Stimulated activated CD4-positive, alpha-beta T cell treated with anti-CD3 and anti-CD28 coated beads, TNF-alpha, amount 100 ng/mL, for 4 hours (primary cell): ENCODE measurements at regions not wholly inside any gene's neighbourhood (a gene's known extent, or its start where the extent isn't known, plus 50 kb on each side); places are given as distances from the start of the nearest gene placed in this dataset.
"Not testable (repeated sequence)": the region's sequence is repeated elsewhere in the genome, so short reads cannot be mapped to it uniquely, and the experiment has no call there.

ENCODE experiments used
- DNase-seq, 3 experiments: peaks; one replicate each; pipeline ENCODE4 v3.0.0-alpha.2; 2020; ENCODE audit warnings: low read depth in 3 of 3

GRCh38 chr2:13858626-13859025 is 773.9 kb upstream of the LRATD1 start:
- no peak for DNase-seq

- DNase-seq, result not testable (repeated sequence)
Measured at GRCh38 chr2:13868275-13868674, 764.2 kb upstream of the LRATD1 start.

DNA sequence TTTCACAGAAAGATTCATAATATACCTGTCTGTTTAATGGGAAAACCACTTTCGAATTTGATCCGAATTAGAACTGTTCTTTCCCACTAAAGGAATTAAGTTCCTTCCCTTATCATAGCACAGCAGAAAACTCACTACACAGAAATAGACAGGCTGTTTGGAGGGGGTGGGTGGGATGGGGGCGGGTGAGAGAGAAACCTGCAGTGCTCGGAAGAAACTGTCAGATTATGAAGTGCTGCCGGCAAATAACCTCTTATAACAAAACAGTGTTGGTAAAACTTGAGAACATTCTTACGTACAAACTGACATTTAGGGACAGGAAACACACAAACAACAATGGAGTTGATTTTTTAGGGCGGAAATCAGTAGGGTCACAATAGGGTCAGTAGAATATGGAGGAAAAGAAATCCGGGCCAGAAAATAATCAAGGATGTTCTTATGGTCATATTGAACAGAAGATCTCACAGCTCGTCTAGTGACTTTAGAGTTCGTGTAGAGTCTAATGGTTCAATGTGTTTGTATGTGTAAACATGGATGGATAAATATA is 756.0 kb upstream of the LRATD1 start:
- DNase-seq, result no peak

DNA sequence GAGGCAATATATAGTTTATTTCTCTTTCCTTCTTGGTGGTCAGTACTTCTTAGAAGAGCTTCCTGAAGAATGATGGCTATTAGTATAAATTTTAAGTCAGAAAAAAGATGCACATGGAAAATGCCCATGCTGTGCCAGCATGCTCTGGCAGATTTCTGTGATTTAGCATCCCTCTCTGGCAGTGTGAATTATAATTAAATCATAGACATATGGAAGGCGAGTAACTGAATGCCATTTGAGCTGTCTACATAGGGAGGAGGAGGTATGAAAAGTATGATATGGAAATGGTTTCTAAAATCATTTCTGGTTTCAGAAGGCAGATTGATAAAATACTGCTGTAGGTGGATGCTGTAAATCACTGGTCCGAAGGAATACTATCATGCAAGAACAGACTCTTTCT is 754.9 kb upstream of the LRATD1 start:
- DNase-seq, result no peak

- DNase-seq, result no peak
Measured at GRCh38 chr2:13884291-13884976, 748.1 kb upstream of the LRATD1 start.

DNA sequence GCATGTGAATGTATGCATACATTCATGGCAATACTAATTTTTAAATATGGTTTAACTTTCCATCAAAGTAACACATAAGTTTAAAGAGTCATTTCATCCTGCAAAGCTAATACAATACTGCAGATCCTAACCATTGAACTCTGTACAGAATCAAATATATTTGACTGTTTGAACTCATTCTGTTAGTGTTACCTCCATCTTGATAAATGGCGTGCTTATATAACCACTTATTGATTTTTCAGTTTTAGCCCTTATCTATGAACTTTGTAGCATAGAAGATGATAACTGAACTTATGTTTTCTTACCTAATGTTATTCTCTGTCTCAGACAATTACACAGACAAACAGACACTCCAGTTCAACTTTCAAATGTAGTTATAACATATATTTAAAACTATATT is 731.0 kb upstream of the LRATD1 start:
- no peak for DNase-seq

- DNase-seq, result no peak
Measured at GRCh38 chr2:13905831-13906230, 726.7 kb upstream of the LRATD1 start.

GRCh38 chr2:13916066-13916465 is 716.5 kb upstream of the LRATD1 start:
- no peak for DNase-seq

GRCh38 chr2:13917958-13918357 is 714.6 kb upstream of the LRATD1 start:
- DNase-seq, result no peak

DNA sequence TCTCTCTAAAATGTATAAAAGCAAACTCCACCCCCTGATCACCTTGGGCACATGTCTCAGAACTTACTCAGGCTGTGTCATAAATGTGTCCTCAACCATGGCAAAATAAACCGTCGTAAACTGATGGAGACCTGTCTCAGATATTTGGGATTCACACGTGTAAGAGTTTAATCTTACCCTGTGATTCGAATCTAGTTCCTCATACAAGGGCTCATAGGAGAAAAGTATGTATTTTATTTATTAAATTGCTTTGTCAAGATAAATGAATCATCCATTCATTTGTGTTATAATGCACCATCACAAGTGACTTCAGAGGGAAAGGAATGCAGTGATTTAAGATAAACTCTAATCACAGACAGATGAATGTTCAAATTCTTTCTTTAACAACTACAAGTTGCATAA is 712.5 kb upstream of the LRATD1 start:
- DNase-seq, result no peak

DNA sequence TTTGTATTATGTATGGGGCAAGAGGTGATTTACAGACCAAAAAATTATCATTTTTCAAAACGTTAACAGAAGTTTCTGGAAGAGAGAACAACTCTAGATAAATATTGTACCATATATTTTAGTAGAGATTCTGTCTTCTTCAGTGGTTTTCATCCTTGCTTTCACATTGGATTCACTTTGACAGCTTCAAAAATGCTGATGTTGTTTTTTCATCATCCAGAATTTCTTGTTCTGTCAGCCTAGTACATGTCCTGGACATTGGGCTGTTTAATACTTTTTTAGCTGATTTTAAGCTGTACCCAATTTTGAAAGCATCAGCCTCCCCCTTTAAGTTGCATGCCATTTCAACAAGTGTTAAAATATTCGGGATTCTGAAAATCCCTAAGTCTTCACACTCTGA is 711.3 kb upstream of the LRATD1 start:
- DNase-seq, result no peak

DNA sequence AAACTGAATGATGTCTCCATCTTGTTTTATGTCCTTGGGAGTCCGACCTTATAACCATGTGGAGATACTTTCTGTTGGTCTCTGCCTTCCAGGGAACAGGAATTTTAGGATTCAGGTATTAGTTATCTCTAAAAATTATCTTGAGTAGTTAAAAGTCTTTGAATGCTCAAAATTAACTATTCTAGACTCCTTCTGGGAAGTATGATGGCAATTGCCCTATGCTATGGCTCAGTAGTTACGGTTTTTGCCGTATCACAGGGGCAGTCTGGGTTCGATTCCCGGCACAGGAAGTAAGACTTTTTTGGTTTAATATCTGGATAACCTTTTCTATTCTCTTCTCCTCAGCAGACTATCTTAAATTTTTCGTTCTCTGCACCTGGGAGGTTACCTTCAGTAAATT is 708.7 kb upstream of the LRATD1 start:
- no peak for DNase-seq

GRCh38 chr2:13942111-13942510 is 690.4 kb upstream of the LRATD1 start:
- no peak for DNase-seq

DNA sequence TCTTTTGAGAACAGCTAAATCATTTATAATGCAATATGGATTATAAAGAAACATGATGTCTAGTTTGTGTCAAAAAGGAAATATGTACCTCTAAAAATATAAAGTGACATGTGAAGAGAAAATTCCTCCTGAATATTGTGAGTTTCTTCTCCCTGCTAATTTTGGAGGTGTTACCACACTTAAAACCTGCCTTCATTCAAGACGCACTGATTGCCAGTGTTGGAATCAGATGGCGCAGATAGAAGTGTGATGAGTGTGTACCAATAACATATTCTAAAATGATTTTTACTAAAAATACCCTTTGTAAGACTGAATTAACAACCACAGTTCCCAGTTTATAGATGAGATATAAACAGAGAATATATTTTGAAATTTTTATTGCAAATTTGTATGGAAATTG is 681.8 kb upstream of the LRATD1 start:
- no peak for DNase-seq

DNA sequence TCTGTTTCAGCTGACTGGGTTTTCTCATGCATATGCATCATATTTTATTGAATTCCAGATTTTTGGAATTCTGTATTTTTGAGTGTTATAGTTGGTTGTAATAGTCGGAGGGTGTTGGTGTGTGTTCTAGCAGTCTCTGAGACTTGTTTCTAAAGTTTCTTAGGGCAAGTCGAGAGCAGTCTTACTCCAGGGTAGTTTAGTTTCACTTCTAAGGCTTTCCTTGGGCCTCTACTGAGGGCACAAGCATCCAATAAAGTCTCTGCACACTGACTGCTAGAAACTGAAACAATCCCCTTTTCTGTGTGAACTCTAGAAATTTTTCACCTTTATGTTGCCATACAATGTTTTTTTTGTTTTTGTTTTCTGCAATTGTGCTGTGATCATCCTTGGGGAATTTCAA is 663.7 kb upstream of the LRATD1 start:
- DNase-seq, result no peak

DNA sequence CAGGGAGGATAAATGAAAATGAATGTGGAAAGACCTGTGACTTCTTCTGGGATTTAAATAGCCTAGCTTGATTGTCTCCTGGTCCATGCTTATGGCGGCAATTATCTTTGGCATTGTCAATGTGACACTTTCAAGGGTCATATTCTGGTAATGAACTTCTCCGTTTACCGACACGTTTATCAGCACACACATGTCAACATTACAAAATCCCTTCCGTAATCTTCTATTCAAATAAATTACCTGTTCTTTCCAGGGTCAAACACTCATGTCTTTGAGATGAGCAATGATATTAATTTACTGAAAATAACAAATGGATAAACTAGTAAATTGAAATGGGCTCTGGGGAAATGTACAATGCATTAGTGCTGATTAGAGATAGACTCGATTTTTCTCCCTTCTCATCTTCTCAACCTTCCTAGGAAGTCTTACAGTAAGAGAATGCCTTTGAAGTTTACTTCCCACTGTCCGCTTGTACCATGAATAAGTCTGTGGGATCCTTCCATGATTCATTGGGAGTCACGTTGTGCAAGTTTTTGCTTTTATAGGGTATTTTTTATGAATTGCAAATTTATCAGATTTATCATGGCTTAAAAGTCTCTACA is 646.3 kb upstream of the LRATD1 start:
- DNase-seq, result no peak

- DNase-seq, result no peak
Measured at GRCh38 chr2:13996527-13996926, 636.0 kb upstream of the LRATD1 start.

GRCh38 chr2:14011190-14011589 is 621.3 kb upstream of the LRATD1 start:
- no peak for DNase-seq

DNA sequence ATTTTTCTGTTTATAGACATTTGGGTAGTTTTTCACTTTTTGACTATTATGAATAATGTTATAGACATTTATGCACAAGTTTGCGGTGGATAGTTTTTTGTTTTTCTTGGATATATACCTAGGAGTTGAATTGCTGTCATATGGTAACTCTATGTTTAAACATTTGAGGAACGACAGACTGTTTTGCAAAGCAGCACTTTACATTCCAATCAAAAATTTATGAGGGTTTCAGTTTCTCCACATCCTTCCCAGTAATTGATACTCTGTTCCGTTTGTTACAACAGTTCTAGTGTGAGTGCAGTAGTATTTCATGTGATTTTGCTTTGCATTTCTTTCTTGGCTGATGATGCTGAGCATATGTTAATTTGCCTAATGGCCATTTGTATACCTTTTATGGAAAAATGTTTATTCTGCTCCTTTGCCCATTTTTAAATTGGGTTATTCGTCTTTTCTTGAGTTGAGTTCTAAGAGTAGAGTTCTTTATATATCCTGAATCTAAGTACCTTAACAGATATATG is 617.3 kb upstream of the LRATD1 start:
- no peak for DNase-seq

DNA sequence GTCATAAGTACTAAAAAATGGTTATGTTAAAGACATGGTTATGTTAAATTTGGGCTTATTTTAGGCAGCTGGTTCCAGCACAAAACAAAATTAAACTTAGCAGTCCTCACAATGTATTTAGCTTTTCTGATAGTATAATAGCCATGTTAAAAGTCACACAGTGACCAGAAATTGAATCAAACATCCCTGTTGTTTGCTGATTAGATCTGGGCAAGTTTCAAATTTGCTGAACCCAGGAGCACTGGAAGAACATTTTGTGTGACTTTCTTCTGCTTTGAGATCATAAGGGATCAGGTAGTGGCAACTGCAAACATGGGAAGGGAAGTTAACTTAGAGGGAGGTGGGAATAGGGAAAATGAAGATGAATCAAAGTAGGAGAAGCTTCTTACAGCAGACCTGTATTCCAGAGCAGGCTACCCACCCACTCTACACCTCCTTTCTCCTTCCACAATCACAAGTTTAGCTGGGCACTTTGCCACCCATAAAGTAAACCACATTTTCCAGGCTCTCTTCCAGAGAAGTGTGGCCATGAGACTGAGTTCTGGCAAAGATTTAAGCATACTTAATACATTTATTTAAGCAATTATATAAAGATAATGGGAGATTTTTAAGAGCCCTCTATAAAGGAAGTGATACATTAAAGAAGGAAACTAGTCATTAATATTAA is 616.1 kb upstream of the LRATD1 start:
- DNase-seq, result no peak

DNA sequence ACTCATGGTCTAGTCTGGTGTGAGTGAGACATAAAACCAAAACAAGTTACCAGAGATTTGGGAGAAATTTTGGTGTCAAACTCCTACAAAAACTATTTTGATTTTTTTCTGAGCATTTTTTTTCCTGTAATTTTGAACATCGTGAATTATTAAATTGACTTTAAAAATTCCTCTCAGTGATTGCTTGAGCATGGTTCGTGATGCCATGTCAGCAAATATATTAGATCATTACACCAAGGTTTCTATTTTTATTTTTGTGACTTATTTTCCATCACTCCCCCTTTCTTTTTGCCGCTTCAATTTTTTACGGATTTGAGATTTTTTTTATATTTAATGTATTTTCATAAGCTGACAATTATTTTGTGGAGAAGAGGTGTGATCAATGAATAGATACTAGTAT is 613.9 kb upstream of the LRATD1 start:
- no peak for DNase-seq

DNA sequence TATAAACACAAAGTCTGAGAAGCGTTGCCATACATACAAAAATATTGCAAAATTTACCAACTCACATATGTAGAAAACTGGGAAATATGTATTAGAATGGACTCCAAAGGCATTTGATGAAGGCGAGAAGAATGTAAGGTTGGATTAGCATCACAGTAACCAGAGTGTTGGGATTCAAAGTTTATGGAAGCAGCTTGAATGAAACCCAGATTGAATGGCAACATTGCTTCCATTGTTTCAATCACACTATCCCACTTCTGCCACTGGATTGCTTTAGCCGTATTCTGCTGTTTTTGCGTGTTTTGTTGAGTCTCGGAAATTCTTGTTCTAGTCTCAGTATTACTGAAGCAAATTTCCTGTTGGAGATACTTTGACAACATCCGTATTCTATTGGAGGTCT is 609.0 kb upstream of the LRATD1 start:
- DNase-seq, result no peak

GRCh38 chr2:14039134-14039533 is 593.4 kb upstream of the LRATD1 start:
- no peak for DNase-seq
